HG03196 (cell line): ENCODE measurements at regions not wholly inside any gene's neighbourhood (a gene's known extent, or its start where the extent isn't known, plus 50 kb on each side); places are given as distances from the start of the nearest gene placed in this dataset.
"Not testable (repeated sequence)": the region's sequence is repeated elsewhere in the genome, so short reads cannot be mapped to it uniquely, and the experiment has no call there.

Source experiments
- ATAC-seq: cut with Tn5 transposase; IDR thresholded peaks from one replicate; pipeline ENCODE4 v1.9.1; 2021; ENCODE audit not compliant: unreplicated experiment

- ATAC-seq = no peak
Measured at GRCh38 chr6:135647521-135647920, 150.0 kb upstream of the AHI1 start.

GRCh38 chr6:135651964-135652755 is 154.6 kb upstream of the AHI1 start:
- peak; percentile 97 for ATAC-seq

- ATAC-seq = no peak
Measured at GRCh38 chr6:135655055-135655454, 157.5 kb upstream of the AHI1 start.

GRCh38 chr6:135657207-135657606 is 159.7 kb upstream of the AHI1 start:
- ATAC-seq = no peak

GRCh38 chr6:135658481-135658880 is 160.9 kb upstream of the AHI1 start:
- no peak for ATAC-seq

- ATAC-seq = no peak
Measured at GRCh38 chr6:135658916-135659315, 161.4 kb upstream of the AHI1 start.

GRCh38 chr6:135664527-135664926 is 167.0 kb upstream of the AHI1 start:
- no peak for ATAC-seq

GRCh38 chr6:135665935-135666334 is 168.4 kb upstream of the AHI1 start:
- ATAC-seq = no peak

- ATAC-seq = no peak
Measured at GRCh38 chr6:135667691-135668455, 170.3 kb upstream of the AHI1 start.

GRCh38 chr6:135672256-135672655 is 174.7 kb upstream of the AHI1 start:
- ATAC-seq = no peak

GRCh38 chr6:135673501-135674309 is 176.2 kb upstream of the AHI1 start:
- no peak for ATAC-seq

- no peak for ATAC-seq
Measured at GRCh38 chr6:135675026-135675425, 176.5 kb upstream of the PDE7B start.

- ATAC-seq = no peak
Measured at GRCh38 chr6:135675862-135676261, 175.6 kb upstream of the PDE7B start.

GRCh38 chr6:135680964-135681913 is 170.3 kb upstream of the PDE7B start:
- ATAC-seq = no peak

GRCh38 chr6:135686784-135687301 is 164.7 kb upstream of the PDE7B start:
- ATAC-seq = no peak

- not testable (repeated sequence) for ATAC-seq
Measured at GRCh38 chr6:135688476-135688875, 163.0 kb upstream of the PDE7B start.

- no peak for ATAC-seq
Measured at GRCh38 chr6:135692426-135692825, 159.1 kb upstream of the PDE7B start.

GRCh38 chr6:135693811-135694370 is 157.6 kb upstream of the PDE7B start:
- ATAC-seq = no peak

GRCh38 chr6:135699705-135700104 is 151.8 kb upstream of the PDE7B start:
- no peak for ATAC-seq

- no peak for ATAC-seq
Measured at GRCh38 chr6:135701426-135701825, 150.1 kb upstream of the PDE7B start.
